GOT3 (cell line): ENCODE measurements at regions not wholly inside any gene's neighbourhood (a gene's known extent, or its start where the extent isn't known, plus 50 kb on each side); places are given as distances from the start of the nearest gene placed in this dataset.
"Not testable (repeated sequence)": the region's sequence is repeated elsewhere in the genome, so short reads cannot be mapped to it uniquely, and the experiment has no call there.

Source experiments
- DNase-seq: peaks from one replicate; lab custom pipeline; 2025; ENCODE audit warnings: mixed read lengths; lab: John Stamatoyannopoulos, UW

GRCh38 chr3:132084982-132085381, 50.2 kb upstream of the CPNE4 start:
- DNase-seq, result no peak

- no peak for DNase-seq
These were observed 52.5 kb upstream of the CPNE4 start for GRCh38 chr3:132087356-132087755.

GRCh38 chr3:132088291-132088690, 53.5 kb upstream of the CPNE4 start:
- DNase-seq, result no peak

GRCh38 chr3:132090921-132091320, 56.1 kb upstream of the CPNE4 start:
- DNase-seq, result no peak

DNA sequence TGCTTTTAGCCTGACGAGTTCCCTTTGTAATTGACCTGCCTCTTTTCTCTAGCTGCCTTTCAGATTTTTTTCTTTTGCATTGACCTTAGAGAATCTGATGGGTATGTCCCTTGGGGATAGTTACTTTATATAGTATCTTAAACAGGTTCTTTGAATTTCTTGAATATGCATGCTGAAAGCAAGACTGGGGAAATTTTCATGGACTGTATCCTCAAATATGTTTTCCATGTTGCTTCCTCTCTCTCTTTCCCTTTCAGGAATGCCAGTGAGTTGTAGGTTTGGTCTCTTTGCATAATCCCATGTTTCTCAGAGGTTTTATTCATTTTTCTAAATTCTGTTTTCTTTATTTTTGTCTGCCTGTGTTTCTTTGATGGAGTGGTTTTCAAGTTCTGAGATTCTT, 81.8 kb upstream of the CPNE4 start:
- no peak for DNase-seq

DNA sequence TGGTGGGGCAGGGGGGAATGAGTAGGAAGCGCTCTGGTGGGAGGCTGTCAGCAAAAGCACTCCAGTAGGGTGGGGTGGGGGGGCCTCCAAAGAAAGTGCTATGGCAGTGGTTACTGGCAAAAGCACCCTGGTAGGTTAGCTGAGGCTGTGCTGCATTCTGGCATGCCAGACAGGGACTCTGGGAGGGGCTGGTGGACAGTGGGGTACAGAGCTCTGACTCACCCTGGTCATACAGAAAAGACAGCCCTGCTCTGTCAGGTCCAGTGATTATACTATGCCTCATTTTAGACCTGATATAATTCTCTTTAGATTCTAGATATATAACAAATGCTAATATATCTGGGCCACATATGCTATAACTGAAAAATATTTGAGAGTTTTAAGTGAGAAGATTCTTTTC, 82.8 kb upstream of the CPNE4 start:
- no peak for DNase-seq

DNA sequence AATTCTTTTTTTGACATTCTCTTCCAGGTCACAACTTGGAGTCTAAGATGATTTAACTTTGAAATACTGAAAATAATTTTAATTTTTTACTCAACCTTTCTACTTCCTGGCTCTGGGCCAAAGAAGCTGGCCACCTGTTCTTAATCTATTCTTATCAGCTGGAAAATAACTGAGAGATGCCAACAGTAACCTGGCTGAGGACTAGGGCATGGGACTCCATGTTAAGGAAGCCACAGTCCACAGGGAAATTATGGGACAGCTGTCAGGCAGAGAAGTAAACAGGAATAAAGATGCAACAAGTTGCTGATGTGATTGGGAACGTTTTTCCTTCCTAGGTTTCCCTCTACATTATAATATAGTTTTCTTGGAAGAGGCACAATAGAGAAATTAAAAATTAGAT, 84.7 kb upstream of the CPNE4 start:
- DNase-seq, result no peak

DNA sequence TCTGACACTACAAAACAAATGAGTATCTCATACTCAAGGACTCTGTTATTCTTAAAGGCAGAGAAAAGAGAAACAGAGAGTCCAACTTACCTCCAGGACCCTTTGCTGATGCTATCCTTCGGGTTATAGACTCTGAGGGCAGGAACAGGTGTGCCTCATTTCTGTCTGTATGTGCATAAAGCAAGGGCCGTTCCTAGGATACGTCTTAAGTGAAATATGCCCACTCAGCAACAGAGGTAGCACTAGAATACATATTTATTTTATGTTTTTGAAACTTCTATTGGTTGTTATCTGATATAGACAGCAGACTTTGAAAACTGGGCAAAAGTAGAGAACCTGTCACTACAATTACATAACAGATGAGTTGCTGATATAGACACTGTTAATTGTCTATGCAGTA, 89.3 kb upstream of the CPNE4 start:
- no peak for DNase-seq

DNA sequence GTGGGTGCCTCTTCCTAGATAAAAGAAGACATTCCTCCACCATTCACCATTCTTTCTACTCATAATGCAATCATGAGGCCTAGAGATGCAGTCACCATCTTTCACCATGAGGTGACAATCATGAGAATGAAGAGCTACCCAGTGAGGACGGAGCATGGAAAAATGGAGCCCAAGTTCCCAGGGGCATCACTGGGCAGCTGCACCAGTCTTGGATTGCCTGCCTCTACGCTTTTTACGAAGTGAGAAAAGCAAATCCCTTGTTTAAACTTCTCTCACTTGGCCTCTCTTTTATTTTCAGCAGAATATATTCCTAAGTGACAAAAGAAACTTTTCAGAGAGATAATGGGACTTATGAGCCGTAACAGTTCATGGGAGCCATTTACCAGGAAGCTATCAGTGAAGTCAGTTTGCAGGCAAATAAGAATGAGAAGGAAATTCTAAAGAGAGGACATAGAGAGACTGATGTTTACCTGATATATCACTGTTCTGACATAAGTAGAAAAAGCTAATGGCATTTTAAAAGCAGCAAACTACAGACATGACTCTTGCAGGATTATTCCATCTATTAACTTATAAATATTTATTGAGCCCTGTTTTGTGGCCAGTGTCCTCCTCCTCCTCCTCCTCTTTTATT, 90.0 kb upstream of the CPNE4 start:
- DNase-seq, result no peak

GRCh38 chr3:132134611-132135010, 99.8 kb upstream of the CPNE4 start:
- no peak for DNase-seq

- DNase-seq, result peak; percentile 7
These were observed 101.0 kb upstream of the CPNE4 start for GRCh38 chr3:132135628-132136333.

DNA sequence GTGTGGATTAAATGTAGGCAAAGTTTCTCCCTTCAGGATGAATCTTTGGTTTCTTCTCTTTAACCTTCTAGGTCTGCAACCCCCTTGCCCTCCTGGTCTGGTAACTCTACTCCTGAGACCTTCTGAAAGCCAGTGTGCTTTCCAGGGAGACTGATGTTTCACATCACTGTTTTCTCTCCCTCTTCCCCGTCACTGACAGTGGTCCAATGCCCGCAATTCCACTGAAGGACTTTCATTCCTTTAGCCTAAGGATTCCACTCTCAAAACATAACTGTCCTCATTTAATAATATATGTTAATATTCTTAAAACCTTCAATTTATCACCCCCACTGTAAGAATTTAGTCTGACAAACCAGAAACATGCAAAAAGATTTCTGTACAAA, 101.5 kb upstream of the CPNE4 start:
- no peak for DNase-seq

- DNase-seq, result not testable (repeated sequence)
These were observed 102.1 kb upstream of the CPNE4 start for GRCh38 chr3:132136902-132137301.

GRCh38 chr3:132145833-132146232, 111.0 kb upstream of the CPNE4 start:
- DNase-seq, result no peak

DNA sequence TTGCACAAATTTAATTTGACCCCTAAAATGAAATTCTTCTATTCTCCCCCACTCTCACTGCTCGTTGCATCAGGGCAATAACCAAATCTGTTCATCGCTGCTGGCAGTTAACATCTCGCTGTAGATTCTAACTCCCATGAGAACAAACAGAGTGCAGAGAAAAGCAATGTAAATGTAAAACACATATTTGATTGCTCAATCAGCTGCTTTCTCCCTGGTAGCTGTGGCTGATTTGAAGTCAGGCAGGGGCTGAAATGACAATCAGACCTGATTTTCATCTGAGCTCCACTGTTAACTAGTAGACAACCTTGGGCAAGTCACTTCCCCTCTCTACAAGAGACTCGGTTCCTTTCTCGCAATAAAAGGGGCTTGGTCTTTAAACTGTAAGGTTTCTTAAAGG, 119.8 kb upstream of the CPNE4 start:
- DNase-seq, result no peak

DNA sequence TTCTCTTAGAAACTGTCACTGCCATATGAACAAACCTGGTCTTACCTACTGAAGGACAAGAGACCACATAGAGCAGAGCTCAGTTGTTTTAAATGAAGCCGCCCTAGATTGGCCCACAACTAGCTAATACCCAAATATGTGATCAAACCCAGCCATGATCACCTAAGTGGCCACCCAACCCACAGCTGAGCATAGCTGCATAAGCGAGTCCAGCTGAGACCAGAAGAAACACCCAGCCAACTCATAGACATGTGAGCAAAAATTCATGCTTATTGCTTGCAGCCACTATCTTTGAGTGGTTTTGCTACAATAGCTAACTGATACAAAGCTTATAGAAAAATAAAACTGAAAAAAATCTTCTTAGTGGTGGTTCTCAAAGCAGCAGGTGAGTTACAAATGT, 124.3 kb upstream of the CPNE4 start:
- DNase-seq, result no peak

GRCh38 chr3:132160198-132160597, 125.4 kb upstream of the CPNE4 start:
- no peak for DNase-seq

GRCh38 chr3:132161608-132162007, 126.8 kb upstream of the CPNE4 start:
- no peak for DNase-seq

DNA sequence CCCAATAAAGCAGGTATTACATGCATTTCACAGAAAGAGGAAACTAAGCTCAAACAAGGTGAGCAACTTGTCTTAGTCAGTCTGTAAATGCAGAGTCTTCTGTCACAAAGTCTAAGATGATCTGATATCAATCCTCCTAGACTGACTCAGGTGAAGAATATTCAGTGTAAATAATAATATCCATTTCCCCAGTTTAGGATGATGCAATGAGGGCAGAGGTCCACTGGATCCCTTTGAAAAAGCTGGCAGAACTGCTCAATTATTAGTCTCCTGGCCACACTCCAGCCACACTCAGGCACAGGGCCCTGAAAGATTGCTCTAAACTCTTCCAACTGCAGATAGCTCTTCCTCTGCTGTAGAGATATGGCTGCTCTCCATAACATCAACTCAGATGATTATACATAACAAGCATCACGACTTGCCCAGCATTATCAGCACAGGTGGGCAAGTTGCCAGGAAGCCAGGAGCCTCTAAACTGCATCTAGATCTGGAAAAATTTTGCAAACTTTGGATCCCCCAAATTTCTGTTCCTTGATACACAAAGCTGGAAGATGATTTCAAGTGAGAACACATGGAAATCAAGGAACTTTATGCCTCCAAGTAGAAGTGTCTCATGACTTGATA, 129.8 kb upstream of the CPNE4 start:
- no peak for DNase-seq

GRCh38 chr3:132167870-132168269, 133.1 kb upstream of the CPNE4 start:
- no peak for DNase-seq

- DNase-seq, result no peak
These were observed 139.7 kb upstream of the CPNE4 start for GRCh38 chr3:132174500-132174899.

DNA sequence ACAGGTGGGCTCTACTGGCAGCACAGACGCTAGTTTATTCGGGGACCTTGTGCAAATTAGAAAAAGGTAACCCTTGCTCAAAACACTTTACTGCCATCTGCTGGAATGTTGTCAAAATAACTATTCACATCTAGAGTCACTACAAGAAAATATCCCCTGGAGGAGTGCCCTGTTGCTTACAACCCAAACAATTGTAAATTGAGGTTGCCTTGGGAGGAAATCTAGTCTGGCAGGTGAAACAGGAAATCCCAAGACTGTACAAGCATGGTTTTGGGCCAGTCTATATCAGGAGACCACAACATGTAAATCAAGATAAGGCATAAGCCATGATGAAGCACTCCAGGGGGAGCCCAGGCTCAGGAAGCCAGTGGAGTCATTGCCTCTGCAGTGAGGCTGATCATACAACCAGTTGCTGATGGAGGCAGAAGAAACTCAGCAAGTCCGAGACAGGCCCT, 136.8 kb upstream of the ACP3 start:
- no peak for DNase-seq

DNA sequence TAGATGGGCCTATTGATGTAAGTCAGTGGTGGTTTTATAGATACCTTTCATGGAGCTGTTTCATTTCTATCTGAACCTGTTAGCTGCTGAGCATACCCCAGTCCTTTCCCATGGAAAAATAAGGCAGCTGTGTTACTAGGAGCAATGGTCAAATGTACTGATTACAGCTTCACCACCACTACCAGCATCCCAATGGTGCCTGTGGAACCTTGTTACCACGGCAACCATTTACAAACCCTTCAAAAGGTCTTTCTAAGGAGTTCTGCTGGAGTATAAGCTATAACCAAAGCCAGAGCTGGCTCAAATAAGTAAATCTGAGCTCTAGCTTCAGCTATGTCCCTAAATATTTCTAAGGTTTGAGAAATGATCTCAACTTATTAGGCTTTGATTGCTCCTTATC, 133.4 kb upstream of the ACP3 start:
- no peak for DNase-seq

DNA sequence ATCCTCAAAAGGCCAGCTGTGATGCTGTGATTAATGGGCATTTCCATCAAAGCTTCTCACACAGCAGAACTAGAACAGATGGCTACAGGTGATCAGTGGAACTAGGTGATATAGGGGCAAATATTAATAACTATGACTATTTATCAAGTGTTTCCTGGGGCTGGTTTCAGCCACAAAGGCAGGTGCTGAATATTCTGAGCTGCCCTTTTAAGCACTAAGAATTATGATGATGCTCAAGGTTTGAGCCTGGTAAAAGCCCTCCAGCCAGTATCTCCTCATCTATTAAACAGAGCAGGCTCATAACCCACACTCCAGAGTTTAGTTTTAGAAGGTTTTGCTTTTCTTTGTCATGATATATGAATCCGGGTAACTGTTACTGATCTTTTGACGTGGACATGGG, 129.5 kb upstream of the ACP3 start:
- DNase-seq, result no peak
